IPS-18a (cell line): ENCODE measurements at regions not wholly inside any gene's neighbourhood (a gene's known extent, or its start where the extent isn't known, plus 50 kb on each side); places are given as distances from the start of the nearest gene placed in this dataset.
"Not testable (repeated sequence)": the region's sequence is repeated elsewhere in the genome, so short reads cannot be mapped to it uniquely, and the experiment has no call there.

Source experiments
- H3K27ac ChIP-seq: one replicate; pipeline ENCODE4 v1.5.1; 2013; ENCODE audit warnings: low read length
- H3K27me3 ChIP-seq: one replicate; pipeline ENCODE4 v1.6.1; 2013; ENCODE audit warnings: mild to moderate bottlenecking, low read length; ENCODE audit not compliant: control insufficient read depth, insufficient read depth
- H3K36me3 ChIP-seq: one replicate; pipeline ENCODE4 v1.6.1; 2013; ENCODE audit warnings: low read depth, low read length; ENCODE audit not compliant: control insufficient read depth
- H3K4me1 ChIP-seq: one replicate; pipeline ENCODE4 v1.6.1; 2013; ENCODE audit warnings: low read depth, low read length; ENCODE audit not compliant: control insufficient read depth
- H3K4me3 ChIP-seq: one replicate; pipeline ENCODE4 v1.5.1; 2013; ENCODE audit warnings: low read length
- H3K9ac ChIP-seq: one replicate; pipeline ENCODE4 v1.6.1; 2013; ENCODE audit warnings: mild to moderate bottlenecking, low read length, moderate library complexity
- H3K9me3 ChIP-seq: one replicate; pipeline ENCODE4 v1.6.1; 2013; ENCODE audit warnings: low read depth, low read length; ENCODE audit not compliant: control insufficient read depth

DNA sequence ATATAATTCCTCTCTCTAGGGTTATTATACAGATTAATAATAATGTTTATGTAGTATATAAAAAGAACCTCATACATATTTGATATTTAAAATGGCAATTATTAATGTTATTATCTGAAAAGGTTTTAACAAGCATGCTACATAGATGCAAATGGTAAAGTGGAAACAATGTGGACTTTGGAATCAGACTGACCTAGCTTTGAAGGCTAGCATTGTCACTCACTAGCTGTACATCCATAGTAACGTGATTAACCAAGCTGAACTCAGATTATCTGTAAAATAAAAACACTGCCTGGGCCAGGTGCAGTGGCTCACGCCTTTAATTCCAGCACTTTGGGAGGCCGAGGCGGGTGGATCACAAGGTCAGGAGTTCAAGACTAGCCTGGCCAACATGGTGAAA lies 233.7 kb upstream of the SPRY1 start:
- H3K36me3 ChIP-seq, result no peaks in the 10 kb centered on the region
- H3K9ac ChIP-seq, result no peak overlapping the region
- peaks cover 26% of the 10 kb centered on the region for H3K4me1 ChIP-seq

DNA sequence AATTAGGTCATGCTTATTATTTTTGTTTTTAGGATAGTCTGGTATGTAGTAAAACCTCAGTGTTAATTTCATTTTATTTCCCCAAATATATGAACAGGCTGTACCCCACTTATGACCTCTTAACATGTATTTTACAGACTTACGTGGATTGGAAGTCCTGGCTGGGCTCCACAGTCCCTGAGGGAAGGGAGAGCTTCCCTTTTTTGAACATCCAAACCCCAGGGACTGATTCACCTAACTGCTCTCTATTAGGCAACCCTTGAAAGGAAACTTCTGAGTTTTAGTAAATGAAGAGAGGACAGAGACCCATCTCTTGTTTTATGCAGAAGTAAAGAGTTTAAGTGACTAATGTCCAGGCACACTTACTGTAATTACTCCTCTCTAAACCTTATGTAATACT lies 233.1 kb upstream of the SPRY1 start:
- no peaks in the 10 kb centered on the region for H3K9me3 ChIP-seq
- no peaks in the 10 kb centered on the region for H3K27me3 ChIP-seq
- no peak overlapping the region for H3K27ac ChIP-seq
- H3K36me3 ChIP-seq, result no peaks in the 10 kb centered on the region
- H3K4me3 ChIP-seq, result no peak overlapping the region
- peaks cover 20% of the 10 kb centered on the region for H3K4me1 ChIP-seq
- H3K9ac ChIP-seq, result no peak overlapping the region

More for the DNA sequence above, 233.7 kb upstream of the SPRY1 start:
- Histone ChIP-seq H3K9me3 (no peaks in the 10 kb centered on the region), H3K27ac (no peak overlapping the region), H3K4me3 (no peak overlapping the region), H3K27me3 (no peaks in the 10 kb centered on the region)

DNA sequence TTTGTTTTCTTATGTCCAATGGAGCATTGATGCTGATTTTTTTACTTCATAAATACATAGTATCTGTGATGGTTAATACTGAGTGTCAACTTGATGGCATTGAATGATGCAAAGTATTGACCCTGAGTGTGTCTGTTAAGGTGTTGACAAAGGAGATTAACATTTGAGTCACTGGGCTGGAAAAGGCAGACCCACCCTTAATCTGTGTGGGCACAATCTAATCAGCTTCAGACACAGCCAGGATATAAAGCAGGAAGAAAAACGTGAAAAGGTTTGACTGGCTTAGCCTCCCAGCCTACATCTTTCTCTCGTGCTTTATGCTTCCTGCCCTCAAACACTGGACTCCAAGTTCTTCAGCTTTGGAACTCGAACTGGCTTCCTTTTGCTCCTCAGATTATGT lies 230.6 kb upstream of the SPRY1 start:
- Histone ChIP-seq H3K27me3 (no peaks in the 10 kb centered on the region), H3K36me3 (no peaks in the 10 kb centered on the region), H3K9ac (no peak overlapping the region), H3K27ac (no peak overlapping the region), H3K4me1 (no peaks in the 10 kb centered on the region), H3K4me3 (no peak overlapping the region), H3K9me3 (no peaks in the 10 kb centered on the region)

DNA sequence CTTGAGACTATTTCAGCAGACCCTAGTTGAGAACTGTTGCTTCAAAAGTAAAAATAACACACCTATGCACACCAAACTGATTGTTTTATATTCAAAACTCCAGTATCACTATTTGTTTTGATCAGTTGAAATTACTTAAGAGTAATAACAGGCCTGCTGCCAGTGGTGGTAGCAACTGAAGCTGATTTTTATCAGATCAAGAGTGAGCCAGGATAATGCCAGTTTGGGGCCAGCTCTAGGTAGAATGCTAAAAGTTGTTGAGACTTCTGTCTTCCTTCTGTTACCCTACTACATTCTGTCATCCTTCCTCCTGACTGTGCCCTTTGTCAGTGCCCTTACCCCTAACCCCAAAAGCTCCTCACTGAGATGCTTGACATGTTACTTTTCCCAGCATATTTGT lies 228.7 kb upstream of the SPRY1 start:
- Histone ChIP-seq H3K36me3 (no peaks in the 10 kb centered on the region), H3K27me3 (no peaks in the 10 kb centered on the region), H3K4me3 (no peak overlapping the region), H3K9me3 (no peaks in the 10 kb centered on the region), H3K4me1 (no peaks in the 10 kb centered on the region), H3K27ac (no peak overlapping the region), H3K9ac (no peak overlapping the region)

DNA sequence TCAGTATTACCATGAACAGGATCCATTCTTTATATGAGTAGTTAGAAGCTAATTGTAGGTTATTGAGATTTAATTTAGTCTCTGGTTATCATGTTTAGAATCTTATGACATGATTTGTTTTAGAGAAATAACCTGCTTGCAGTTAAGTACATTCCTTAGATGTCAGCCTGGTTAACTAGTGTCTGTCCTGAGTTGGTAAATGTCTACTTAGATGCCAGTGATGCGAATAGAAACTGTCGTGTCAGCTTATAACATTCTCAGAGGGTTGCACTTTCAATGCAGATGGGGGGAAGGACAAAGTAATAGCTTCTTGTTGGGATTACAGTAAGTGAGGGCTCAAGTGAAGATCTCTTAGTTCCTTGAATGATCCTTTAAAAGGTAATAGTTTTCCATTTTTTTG lies 227.8 kb upstream of the SPRY1 start:
- Histone ChIP-seq H3K36me3 (no peaks in the 10 kb centered on the region), H3K9me3 (no peaks in the 10 kb centered on the region), H3K27me3 (no peaks in the 10 kb centered on the region), H3K27ac (no peak overlapping the region), H3K9ac (no peak overlapping the region), H3K4me3 (no peak overlapping the region), H3K4me1 (no peaks in the 10 kb centered on the region)

DNA sequence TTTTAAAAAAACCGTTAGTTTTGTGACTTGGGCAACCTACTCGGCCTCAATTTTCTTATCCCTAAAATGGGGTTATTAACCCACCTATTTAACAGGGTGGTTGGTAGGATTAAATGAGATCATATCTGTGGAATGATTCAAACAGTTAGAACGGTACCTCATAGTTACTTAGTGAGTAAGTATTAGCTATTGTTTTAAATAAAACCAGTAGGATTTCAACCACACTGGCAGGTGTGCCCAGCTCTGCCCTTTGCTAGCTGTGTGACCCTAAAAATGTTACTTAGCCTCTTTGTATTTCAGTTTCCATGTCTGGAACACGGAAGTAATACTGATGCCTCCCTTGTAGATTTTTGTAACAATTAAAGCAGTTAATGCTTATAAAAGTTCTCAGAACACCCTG lies 225.8 kb upstream of the SPRY1 start:
- Histone ChIP-seq H3K27me3 (no peaks in the 10 kb centered on the region), H3K4me1 (no peaks in the 10 kb centered on the region), H3K27ac (no peak overlapping the region), H3K9me3 (no peaks in the 10 kb centered on the region), H3K9ac (no peak overlapping the region), H3K36me3 (no peaks in the 10 kb centered on the region), H3K4me3 (no peak overlapping the region)

DNA sequence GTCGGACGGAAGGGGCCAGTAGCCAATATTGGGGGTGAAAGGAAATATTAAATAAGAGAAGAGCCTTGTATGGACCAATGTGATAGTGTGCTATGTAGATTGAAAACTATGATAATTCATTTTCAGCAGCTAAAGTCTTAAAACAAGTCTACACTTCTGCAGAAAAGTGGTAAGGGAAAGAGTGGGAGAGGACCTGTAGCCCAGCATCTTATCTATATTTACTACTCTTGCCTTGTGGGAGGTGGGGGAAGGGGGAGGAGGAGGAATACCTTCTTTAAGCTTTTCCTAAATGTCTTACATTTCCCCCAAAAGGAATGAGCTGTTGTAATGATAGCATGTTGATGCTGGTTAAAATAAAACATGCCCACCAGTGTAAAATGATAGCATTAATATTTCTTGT lies 220.0 kb upstream of the SPRY1 start:
- H3K9me3 ChIP-seq, result no peaks in the 10 kb centered on the region
- H3K9ac ChIP-seq, result no peak overlapping the region
- H3K4me3 ChIP-seq, result no peak overlapping the region
- no peak overlapping the region for H3K27ac ChIP-seq
- no peaks in the 10 kb centered on the region for H3K36me3 ChIP-seq
- H3K27me3 ChIP-seq, result no peaks in the 10 kb centered on the region
- no peaks in the 10 kb centered on the region for H3K4me1 ChIP-seq

DNA sequence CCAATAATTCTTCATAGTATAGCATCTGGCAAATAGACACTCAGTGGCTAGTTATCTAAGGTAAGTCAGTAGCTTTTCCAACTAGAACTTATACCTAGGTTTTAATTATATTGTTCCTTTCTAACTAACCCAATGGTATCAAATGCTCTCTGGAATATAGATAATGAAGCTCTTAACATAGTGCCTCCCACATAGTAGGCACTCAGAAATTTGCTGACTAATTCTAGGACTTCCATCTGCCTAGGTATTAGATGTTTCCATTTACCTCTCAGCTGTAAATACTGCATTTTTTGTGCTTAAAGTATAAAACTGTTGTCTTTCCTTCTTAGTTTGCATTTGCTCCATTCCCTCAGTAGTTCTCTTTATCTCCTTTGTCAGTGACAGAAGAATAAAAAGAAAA lies 214.3 kb upstream of the SPRY1 start:
- Histone ChIP-seq H3K4me1 (peaks cover 8% of the 10 kb centered on the region), H3K27ac (no peak overlapping the region), H3K9ac (no peak overlapping the region), H3K4me3 (no peak overlapping the region), H3K9me3 (no peaks in the 10 kb centered on the region), H3K27me3 (no peaks in the 10 kb centered on the region), H3K36me3 (no peaks in the 10 kb centered on the region)

DNA sequence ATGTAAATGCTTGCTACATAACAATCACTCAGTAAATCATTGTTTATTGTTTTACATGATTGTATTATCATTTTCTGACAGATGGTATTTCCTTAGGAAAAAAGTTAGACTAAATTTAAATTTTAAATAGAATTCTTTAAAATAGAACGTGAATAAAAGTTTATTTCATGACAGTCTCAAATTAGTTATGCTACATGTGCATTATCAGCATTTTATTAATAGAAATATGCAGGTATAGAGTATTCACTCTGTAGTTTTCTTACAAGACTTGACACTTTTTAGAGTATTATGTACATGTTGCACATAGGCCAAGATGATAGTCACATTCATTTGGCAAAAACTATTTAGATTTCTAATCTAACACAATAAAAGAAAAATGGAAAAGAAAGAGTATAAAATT lies 213.3 kb upstream of the SPRY1 start:
- H3K9ac ChIP-seq, result no peak overlapping the region
- H3K9me3 ChIP-seq, result no peaks in the 10 kb centered on the region
- H3K4me3 ChIP-seq, result no peak overlapping the region
- peaks cover 8% of the 10 kb centered on the region for H3K4me1 ChIP-seq
- no peak overlapping the region for H3K27ac ChIP-seq
- H3K36me3 ChIP-seq, result no peaks in the 10 kb centered on the region
- no peaks in the 10 kb centered on the region for H3K27me3 ChIP-seq

DNA sequence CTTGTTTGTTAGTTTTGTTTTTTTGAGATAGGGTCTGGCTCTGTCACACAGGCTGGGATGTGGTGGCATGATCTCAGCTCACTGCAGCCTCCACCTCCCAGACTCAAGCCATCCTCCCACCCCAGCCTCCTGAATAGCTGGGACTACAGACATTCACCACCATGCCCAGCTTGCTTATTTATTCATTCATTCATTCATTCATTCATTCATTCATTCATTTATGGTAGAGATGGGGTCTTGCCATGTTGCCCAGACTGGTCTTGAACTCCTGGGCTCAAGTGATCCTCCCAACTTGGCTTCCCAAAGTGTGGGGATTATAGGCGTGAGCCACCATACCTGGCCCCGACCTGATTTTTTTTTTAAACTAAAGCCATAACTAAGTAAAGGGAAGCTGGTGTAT lies 212.8 kb upstream of the SPRY1 start:
- H3K27ac ChIP-seq, H3K4me3 ChIP-seq, H3K4me1 ChIP-seq, H3K9ac ChIP-seq, H3K9me3 ChIP-seq, H3K36me3 ChIP-seq, H3K27me3 ChIP-seq: not testable (repeated sequence)

DNA sequence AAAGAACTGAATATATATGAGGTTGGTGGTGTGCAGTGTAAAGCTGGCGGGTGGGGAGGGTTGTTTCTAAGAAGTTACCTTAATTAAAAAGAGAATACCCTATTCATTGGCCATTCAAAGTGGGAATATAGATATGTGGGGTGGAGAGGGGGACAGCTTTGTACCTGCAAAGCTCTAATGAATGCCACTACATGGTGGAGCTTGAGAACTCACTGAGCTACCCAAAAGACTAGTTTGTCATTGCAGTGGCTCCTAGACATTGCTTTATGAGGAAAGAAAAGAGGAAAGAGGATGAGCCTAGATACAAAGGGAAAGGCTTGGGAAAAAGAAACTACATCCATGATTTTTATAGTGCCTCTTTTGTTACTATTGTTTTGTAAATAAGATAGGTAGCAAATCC lies 209.9 kb upstream of the SPRY1 start:
- no peak overlapping the region for H3K4me3 ChIP-seq
- H3K9me3 ChIP-seq, result no peaks in the 10 kb centered on the region
- H3K4me1 ChIP-seq, result peaks cover 8% of the 10 kb centered on the region
- no peak overlapping the region for H3K27ac ChIP-seq
- no peaks in the 10 kb centered on the region for H3K36me3 ChIP-seq
- no peaks in the 10 kb centered on the region for H3K27me3 ChIP-seq
- H3K9ac ChIP-seq, result no peak overlapping the region

DNA sequence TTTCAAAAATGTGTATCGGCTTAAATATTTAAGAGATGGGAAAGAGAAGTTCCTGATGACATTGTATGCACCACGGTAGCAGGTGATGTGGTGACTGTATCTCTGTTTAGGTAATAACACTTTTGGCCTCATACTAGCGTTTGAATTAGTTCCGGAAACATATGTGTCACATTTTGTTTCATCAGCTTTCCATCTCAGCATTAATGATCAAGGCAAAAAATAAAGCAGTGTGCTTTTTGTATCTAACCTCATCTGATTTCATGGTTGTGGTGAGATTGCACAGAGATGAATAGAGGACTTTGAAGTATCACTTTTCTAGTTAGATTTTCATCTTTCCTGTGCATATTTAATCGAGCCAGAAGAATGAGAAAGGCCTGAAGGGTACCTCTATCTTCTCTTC lies 206.4 kb upstream of the SPRY1 start:
- Histone ChIP-seq H3K27ac (no peak overlapping the region), H3K36me3 (no peaks in the 10 kb centered on the region), H3K27me3 (no peaks in the 10 kb centered on the region), H3K9ac (no peak overlapping the region), H3K4me3 (no peak overlapping the region), H3K4me1 (peaks cover 8% of the 10 kb centered on the region), H3K9me3 (no peaks in the 10 kb centered on the region)

DNA sequence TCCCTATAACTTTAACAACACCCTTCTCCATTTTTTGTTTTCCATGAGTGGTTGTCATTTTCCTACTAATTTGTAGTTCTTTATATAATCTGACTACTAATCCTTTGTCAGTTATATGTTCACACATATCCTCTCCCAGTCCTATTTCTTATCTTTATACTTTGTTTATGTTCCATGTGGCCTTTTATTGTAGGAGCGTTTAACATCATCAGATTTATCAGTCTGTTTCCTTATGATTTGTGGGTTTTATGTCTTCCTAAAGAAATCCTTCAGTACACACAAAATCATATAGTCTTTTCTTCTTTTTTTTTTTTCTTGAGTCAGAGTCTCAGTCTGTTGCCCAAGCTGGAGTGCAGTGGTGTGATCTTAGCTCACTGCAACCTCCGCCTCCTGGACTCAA lies 204.9 kb upstream of the SPRY1 start:
- H3K4me3 ChIP-seq, result no peak overlapping the region
- no peak overlapping the region for H3K9ac ChIP-seq
- no peak overlapping the region for H3K27ac ChIP-seq
- no peaks in the 10 kb centered on the region for H3K36me3 ChIP-seq
- H3K27me3 ChIP-seq, result no peaks in the 10 kb centered on the region
- no peaks in the 10 kb centered on the region for H3K9me3 ChIP-seq
- peaks cover 4% of the 10 kb centered on the region for H3K4me1 ChIP-seq
